GM19463 (cell line): ENCODE measurements at regions not wholly inside any gene's neighbourhood (a gene's known extent, or its start where the extent isn't known, plus 50 kb on each side); places are given as distances from the start of the nearest gene placed in this dataset.
"Not testable (repeated sequence)": the region's sequence is repeated elsewhere in the genome, so short reads cannot be mapped to it uniquely, and the experiment has no call there.

Experiments
- ATAC-seq: cut with Tn5 transposase; IDR thresholded peaks from one replicate; pipeline ENCODE4 v1.9.1; 2021; ENCODE audit warnings: mild to moderate bottlenecking, moderate library complexity; ENCODE audit not compliant: unreplicated experiment

GRCh38 chr6:9361749-9362148 is 926.4 kb upstream of the SLC35B3 start:
- ATAC-seq, result no peak

- ATAC-seq, result no peak
These were observed 925.5 kb upstream of the SLC35B3 start for GRCh38 chr6:9360881-9361280.

- no peak for ATAC-seq
These were observed 912.3 kb upstream of the SLC35B3 start for GRCh38 chr6:9347608-9348007.

GRCh38 chr6:9346923-9347322 is 911.6 kb upstream of the SLC35B3 start:
- ATAC-seq, result no peak

- ATAC-seq, result no peak
These were observed 900.1 kb upstream of the SLC35B3 start for GRCh38 chr6:9335431-9335830.

GRCh38 chr6:9334979-9335378 is 899.6 kb upstream of the SLC35B3 start:
- no peak for ATAC-seq

GRCh38 chr6:9332241-9332780 is 897.0 kb upstream of the SLC35B3 start:
- ATAC-seq, result no peak

GRCh38 chr6:9316831-9317230 is 881.5 kb upstream of the SLC35B3 start:
- ATAC-seq, result no peak

GRCh38 chr6:9315966-9316650 is 880.8 kb upstream of the SLC35B3 start:
- ATAC-seq, result no peak

GRCh38 chr6:9308284-9308683 is 872.9 kb upstream of the SLC35B3 start:
- ATAC-seq, result no peak

- ATAC-seq, result no peak
These were observed 872.4 kb upstream of the SLC35B3 start for GRCh38 chr6:9307786-9308185.

- ATAC-seq, result no peak
These were observed 871.8 kb upstream of the SLC35B3 start for GRCh38 chr6:9307187-9307586.

GRCh38 chr6:9295644-9296043 is 860.3 kb upstream of the SLC35B3 start:
- ATAC-seq, result no peak

GRCh38 chr6:9292975-9293374 is 857.6 kb upstream of the SLC35B3 start:
- ATAC-seq, result no peak

GRCh38 chr6:9290342-9290741 is 855.0 kb upstream of the SLC35B3 start:
- ATAC-seq, result not testable (repeated sequence)

- no peak for ATAC-seq
These were observed 837.3 kb upstream of the SLC35B3 start for GRCh38 chr6:9272671-9273070.

- no peak for ATAC-seq
These were observed 831.4 kb upstream of the SLC35B3 start for GRCh38 chr6:9266741-9267140.

- ATAC-seq, result no peak
These were observed 821.9 kb upstream of the SLC35B3 start for GRCh38 chr6:9257215-9257614.

GRCh38 chr6:9254251-9254650 is 818.9 kb upstream of the SLC35B3 start:
- no peak for ATAC-seq

- no peak for ATAC-seq
These were observed 817.5 kb upstream of the SLC35B3 start for GRCh38 chr6:9252799-9253198.

GRCh38 chr6:9250852-9251251 is 815.5 kb upstream of the SLC35B3 start:
- no peak for ATAC-seq

- no peak for ATAC-seq
These were observed 812.8 kb upstream of the SLC35B3 start for GRCh38 chr6:9248133-9248532.

- ATAC-seq, result no peak
These were observed 805.5 kb upstream of the SLC35B3 start for GRCh38 chr6:9240861-9241260.
